HG03045 (cell line): ENCODE measurements at regions not wholly inside any gene's neighbourhood (a gene's known extent, or its start where the extent isn't known, plus 50 kb on each side); places are given as distances from the start of the nearest gene placed in this dataset.
"Not testable (repeated sequence)": the region's sequence is repeated elsewhere in the genome, so short reads cannot be mapped to it uniquely, and the experiment has no call there.

ENCODE experiments used
- ATAC-seq: cut with Tn5 transposase; IDR thresholded peaks from one replicate; pipeline ENCODE4 v1.9.1; 2021; ENCODE audit warnings: mild to moderate bottlenecking, moderate library complexity; ENCODE audit not compliant: unreplicated experiment

- ATAC-seq = no peak
Observed at GRCh38 chr1:178572604-178573003, 59.7 kb downstream of the TEX35 start.

- peak; percentile 58 for ATAC-seq
Observed at GRCh38 chr1:178573330-178573729, 60.4 kb downstream of the TEX35 start.

- ATAC-seq = no peak
Observed at GRCh38 chr1:178574345-178574744, 61.4 kb downstream of the TEX35 start.

GRCh38 chr1:178575611-178576361 lies 62.9 kb downstream of the TEX35 start:
- peak; percentile 48 for ATAC-seq

GRCh38 chr1:178576841-178577240 lies 63.9 kb downstream of the TEX35 start:
- no peak for ATAC-seq

GRCh38 chr1:178577882-178578281 lies 65.0 kb downstream of the TEX35 start:
- no peak for ATAC-seq

- no peak for ATAC-seq
Observed at GRCh38 chr1:178578541-178578940, 65.6 kb downstream of the TEX35 start.

- no peak for ATAC-seq
Observed at GRCh38 chr1:178579095-178579494, 66.2 kb downstream of the TEX35 start.

- ATAC-seq = no peak
Observed at GRCh38 chr1:178579562-178579961, 66.7 kb downstream of the TEX35 start.

GRCh38 chr1:178580096-178580495 lies 67.2 kb downstream of the TEX35 start:
- ATAC-seq = no peak

- no peak for ATAC-seq
Observed at GRCh38 chr1:178580876-178581275, 68.0 kb downstream of the TEX35 start.

GRCh38 chr1:178581351-178582303 lies 68.7 kb downstream of the TEX35 start:
- peak; percentile 83 for ATAC-seq

GRCh38 chr1:178587096-178587495 lies 74.2 kb downstream of the TEX35 start:
- no peak for ATAC-seq

GRCh38 chr1:178587975-178588374 lies 75.1 kb downstream of the TEX35 start:
- ATAC-seq = no peak

- ATAC-seq = not testable (repeated sequence)
Observed at GRCh38 chr1:178589042-178589441, 76.1 kb downstream of the TEX35 start.

GRCh38 chr1:178591811-178592210 lies 78.9 kb downstream of the TEX35 start:
- ATAC-seq = not testable (repeated sequence)

GRCh38 chr1:178593515-178593914 lies 80.6 kb downstream of the TEX35 start:
- no peak for ATAC-seq

GRCh38 chr1:178594133-178594532 lies 81.2 kb downstream of the TEX35 start:
- ATAC-seq = no peak

GRCh38 chr1:178595491-178595890 lies 82.6 kb downstream of the TEX35 start:
- no peak for ATAC-seq

GRCh38 chr1:178599087-178599486 lies 86.2 kb downstream of the TEX35 start:
- no peak for ATAC-seq

- ATAC-seq = peak; percentile 81
Observed at GRCh38 chr1:178599745-178600144, 86.8 kb downstream of the TEX35 start.

- ATAC-seq = no peak
Observed at GRCh38 chr1:178603926-178604325, 91.0 kb downstream of the TEX35 start.
